ENCODE measurements at regions not wholly inside any gene's neighbourhood (a gene's known extent, or its start where the extent isn't known, plus 50 kb on each side); places are given as distances from the start of the nearest gene placed in this dataset.

DNA sequence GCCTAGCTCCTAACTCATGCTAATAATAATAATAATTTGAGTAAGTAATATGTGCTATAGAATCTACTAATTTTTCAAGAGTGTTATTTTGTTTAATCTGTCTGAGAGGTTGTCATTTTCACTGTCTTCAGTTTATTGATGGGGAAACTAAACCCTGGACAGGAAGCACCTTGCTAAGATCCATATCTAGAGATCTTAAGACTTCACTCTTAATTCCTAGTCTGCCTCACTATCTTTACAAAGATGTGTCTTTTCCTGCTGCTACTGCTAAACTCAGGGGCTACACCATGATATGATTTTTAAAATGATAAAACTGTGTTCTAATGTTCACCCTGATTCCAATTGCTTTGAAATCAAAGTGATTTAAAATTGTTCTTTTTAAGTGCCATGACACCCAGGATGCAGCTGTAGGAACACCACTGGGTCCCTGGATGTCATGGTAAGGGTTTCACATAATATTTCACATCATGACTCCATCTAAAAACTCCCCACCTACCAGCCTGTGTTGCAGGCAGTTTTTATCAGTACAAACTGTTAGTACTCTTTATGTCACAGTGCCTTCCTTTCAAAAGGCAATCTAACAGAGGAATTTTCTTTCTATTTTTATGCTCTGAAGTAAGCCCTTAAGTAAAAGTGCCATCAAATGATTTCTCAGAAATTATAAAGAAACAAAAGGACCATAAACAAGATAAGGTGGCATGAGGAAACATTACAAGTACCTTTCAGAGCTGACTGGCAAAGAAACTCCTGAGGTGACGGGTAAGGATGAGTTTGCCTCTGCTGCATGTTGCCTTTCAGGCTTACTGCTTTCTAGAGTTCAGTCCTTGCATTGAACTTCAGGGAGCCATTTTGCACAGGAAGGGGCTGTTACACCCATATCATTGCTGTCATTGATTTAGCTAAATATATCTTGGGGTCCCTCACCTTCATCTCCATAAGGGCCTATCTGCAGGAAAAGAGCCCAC is 160.1 kb upstream of the SATB1 start:
- DNase-seq (peak; percentile 10), ATAC-seq (ENCODE audit: insufficient read depth, low read depth) (peak; percentile 82)
- H3K27me3 ChIP-seq (ENCODE audit: insufficient read depth, low read length, poor library complexity): no peaks in the 10 kb centered on the region
- peak overlapping the region; percentile 43 for H3K27ac ChIP-seq (ENCODE audit: low read length)
- H3K4me1 ChIP-seq (ENCODE audit: insufficient read depth, low read length): peaks cover 13% of the 10 kb centered on the region
- TF ChIP-seq EZH2 (IDR thresholded peaks at IDR 0.05; ENCODE audit: borderline replicate concordance, low read depth, low read length, severe bottlenecking): no peak
- TF ChIP-seq, protein P1, sequence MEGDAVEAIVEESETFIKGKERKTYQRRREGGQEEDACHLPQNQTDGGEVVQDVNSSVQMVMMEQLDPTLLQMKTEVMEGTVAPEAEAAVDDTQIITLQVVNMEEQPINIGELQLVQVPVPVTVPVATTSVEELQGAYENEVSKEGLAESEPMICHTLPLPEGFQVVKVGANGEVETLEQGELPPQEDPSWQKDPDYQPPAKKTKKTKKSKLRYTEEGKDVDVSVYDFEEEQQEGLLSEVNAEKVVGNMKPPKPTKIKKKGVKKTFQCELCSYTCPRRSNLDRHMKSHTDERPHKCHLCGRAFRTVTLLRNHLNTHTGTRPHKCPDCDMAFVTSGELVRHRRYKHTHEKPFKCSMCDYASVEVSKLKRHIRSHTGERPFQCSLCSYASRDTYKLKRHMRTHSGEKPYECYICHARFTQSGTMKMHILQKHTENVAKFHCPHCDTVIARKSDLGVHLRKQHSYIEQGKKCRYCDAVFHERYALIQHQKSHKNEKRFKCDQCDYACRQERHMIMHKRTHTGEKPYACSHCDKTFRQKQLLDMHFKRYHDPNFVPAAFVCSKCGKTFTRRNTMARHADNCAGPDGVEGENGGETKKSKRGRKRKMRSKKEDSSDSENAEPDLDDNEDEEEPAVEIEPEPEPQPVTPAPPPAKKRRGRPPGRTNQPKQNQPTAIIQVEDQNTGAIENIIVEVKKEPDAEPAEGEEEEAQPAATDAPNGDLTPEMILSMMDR (IDR thresholded peaks at IDR 0.05; ENCODE audit: borderline replicate concordance, extremely low read depth, low read length, poor library complexity, severe bottlenecking): no peak
- no peaks in the 10 kb centered on the region for H3K36me3 ChIP-seq (ENCODE audit: insufficient read depth, low read length)
- no peak overlapping the region for H3K4me2 ChIP-seq (ENCODE audit: insufficient read depth, low read length)
- H4K20me1 ChIP-seq (ENCODE audit: insufficient read depth, low read length): no peaks in the 10 kb centered on the region
- no peaks in the 10 kb centered on the region for H3K79me2 ChIP-seq (ENCODE audit: insufficient read depth, low read length)
- H2AFZ ChIP-seq (ENCODE audit: low read depth, low read length): peak overlapping the region; percentile 45; the same call in 1 of the 2 replicates
- no peak overlapping the region for H3K4me3 ChIP-seq (ENCODE audit: low read depth in 1 of 2, low read length in 2 of 2)
- no peaks in the 10 kb centered on the region for H3K9me3 ChIP-seq (ENCODE audit: insufficient read depth, low read length, severe bottlenecking)
- H3K9ac ChIP-seq (ENCODE audit: low read depth, low read length): no peak overlapping the region

DNA sequence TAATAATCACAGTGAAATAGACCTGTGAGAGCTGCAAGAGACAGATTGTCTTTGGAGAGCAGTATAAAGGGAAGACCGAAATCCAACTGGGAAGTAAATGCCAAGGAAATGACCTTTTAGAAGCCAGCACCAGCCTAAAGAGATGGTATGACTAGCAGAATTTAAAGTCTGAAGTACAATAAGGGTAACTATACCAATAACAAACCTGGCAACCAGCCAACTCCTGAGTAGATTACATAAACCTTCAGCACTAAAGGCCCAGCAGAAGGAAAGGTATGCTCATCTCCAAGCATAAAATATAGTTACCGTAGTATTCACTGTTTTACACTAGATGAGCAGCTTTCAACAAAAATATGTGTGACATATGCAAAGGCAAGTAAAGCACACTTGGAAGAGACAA is 155.1 kb upstream of the SATB1 start:
- no peak overlapping the region for H2AFZ ChIP-seq (ENCODE audit: low read depth, low read length)
- H3K4me3 ChIP-seq (ENCODE audit: low read depth in 1 of 2, low read length in 2 of 2): no peak overlapping the region
- ATAC-seq (ENCODE audit: insufficient read depth, low read depth) (no peak), DNase-seq (no peak)
- no peaks in the 10 kb centered on the region for H3K9me3 ChIP-seq (ENCODE audit: insufficient read depth, low read length, severe bottlenecking)
- no peak overlapping the region for H3K9ac ChIP-seq (ENCODE audit: low read depth, low read length)
- peaks cover 17% of the 10 kb centered on the region for H3K4me1 ChIP-seq (ENCODE audit: insufficient read depth, low read length)
- TF ChIP-seq, protein P1 (IDR thresholded peaks at IDR 0.05; ENCODE audit: borderline replicate concordance, extremely low read depth, low read length, poor library complexity, severe bottlenecking): no peak
- no peak for TF ChIP-seq EZH2 (IDR thresholded peaks at IDR 0.05; ENCODE audit: borderline replicate concordance, low read depth, low read length, severe bottlenecking)
- no peaks in the 10 kb centered on the region for H3K36me3 ChIP-seq (ENCODE audit: insufficient read depth, low read length)
- no peaks in the 10 kb centered on the region for H4K20me1 ChIP-seq (ENCODE audit: insufficient read depth, low read length)
- H3K4me2 ChIP-seq (ENCODE audit: insufficient read depth, low read length): no peak overlapping the region
- H3K27me3 ChIP-seq (ENCODE audit: insufficient read depth, low read length, poor library complexity): no peaks in the 10 kb centered on the region
- no peak overlapping the region for H3K27ac ChIP-seq (ENCODE audit: low read length)
- no peaks in the 10 kb centered on the region for H3K79me2 ChIP-seq (ENCODE audit: insufficient read depth, low read length)

DNA sequence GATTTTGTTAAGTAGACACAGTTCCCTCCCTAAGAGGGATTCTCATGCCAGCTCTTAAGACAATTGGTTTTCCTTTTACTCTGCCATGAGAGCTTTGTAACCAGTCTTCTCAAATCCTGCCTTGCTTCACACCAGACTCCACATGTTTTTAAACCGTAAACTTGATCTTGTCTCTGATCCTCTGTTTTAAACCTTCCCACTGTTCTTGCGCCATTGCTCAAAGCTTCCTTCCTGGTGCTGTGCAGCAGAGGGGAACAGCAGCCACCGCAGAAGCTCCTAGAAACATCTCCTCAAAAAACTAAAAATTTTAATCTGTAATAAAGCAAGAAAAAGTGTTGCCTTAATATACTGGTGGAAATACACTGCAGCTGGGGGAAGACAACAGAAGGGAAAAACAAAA is 154.5 kb upstream of the SATB1 start:
- H3K36me3 ChIP-seq (ENCODE audit: insufficient read depth, low read length): no peaks in the 10 kb centered on the region
- DNase-seq (no peak), ATAC-seq (ENCODE audit: insufficient read depth, low read depth) (no peak)
- 0 out of 2 replicates have a peak overlapping the region, but pooled peaks have one; percentile 7 for H2AFZ ChIP-seq (ENCODE audit: low read depth, low read length)
- no peaks in the 10 kb centered on the region for H4K20me1 ChIP-seq (ENCODE audit: insufficient read depth, low read length)
- no peak overlapping the region for H3K9ac ChIP-seq (ENCODE audit: low read depth, low read length)
- H3K79me2 ChIP-seq (ENCODE audit: insufficient read depth, low read length): no peaks in the 10 kb centered on the region
- TF ChIP-seq, protein P1 (IDR thresholded peaks at IDR 0.05; ENCODE audit: borderline replicate concordance, extremely low read depth, low read length, poor library complexity, severe bottlenecking): no peak
- no peak for TF ChIP-seq EZH2 (IDR thresholded peaks at IDR 0.05; ENCODE audit: borderline replicate concordance, low read depth, low read length, severe bottlenecking)
- H3K4me1 ChIP-seq (ENCODE audit: insufficient read depth, low read length): peaks cover 11% of the 10 kb centered on the region
- no peak overlapping the region for H3K4me3 ChIP-seq (ENCODE audit: low read depth in 1 of 2, low read length in 2 of 2)
- H3K27ac ChIP-seq (ENCODE audit: low read length): no peak overlapping the region; the same call in 1 of the 2 replicates
- no peak overlapping the region for H3K4me2 ChIP-seq (ENCODE audit: insufficient read depth, low read length)
- H3K9me3 ChIP-seq (ENCODE audit: insufficient read depth, low read length, severe bottlenecking): no peaks in the 10 kb centered on the region
- H3K27me3 ChIP-seq (ENCODE audit: insufficient read depth, low read length, poor library complexity): no peaks in the 10 kb centered on the region

Measured in DND-41 (cell line).